Stimulated activated CD8-positive, alpha-beta memory T cell treated with anti-CD3 and anti-CD28 coated beads, Interleukin-2, amount 100 ng/mL, for 48 hours (primary cell): ENCODE measurements at regions not wholly inside any gene's neighbourhood (a gene's known extent, or its start where the extent isn't known, plus 50 kb on each side); places are given as distances from the start of the nearest gene placed in this dataset.
"Not testable (repeated sequence)": the region's sequence is repeated elsewhere in the genome, so short reads cannot be mapped to it uniquely, and the experiment has no call there.

ENCODE experiments used
- DNase-seq, 2 donors: peaks; one replicate each; pipeline ENCODE4 v3.0.0-alpha.2; 2020; ENCODE audit warnings: low read depth in 2 of 2

GRCh38 chr2:175418224-175418835, 236.8 kb upstream of the ATP5MC3 start:
- no peak for DNase-seq

- no peak for DNase-seq
Measured at GRCh38 chr2:175414882-175415487, 233.5 kb upstream of the ATP5MC3 start.

- DNase-seq: no peak
Measured at GRCh38 chr2:175414191-175414881, 232.8 kb upstream of the ATP5MC3 start.

GRCh38 chr2:175410941-175411340, 229.4 kb upstream of the ATP5MC3 start:
- DNase-seq: not testable (repeated sequence)

GRCh38 chr2:175404839-175405238, 223.3 kb upstream of the ATP5MC3 start:
- DNase-seq: no peak

- no peak for DNase-seq
Measured at GRCh38 chr2:175403599-175404221, 222.2 kb upstream of the ATP5MC3 start.

- DNase-seq: no peak
Measured at GRCh38 chr2:175402571-175402970, 221.1 kb upstream of the ATP5MC3 start.

- DNase-seq: no peak
Measured at GRCh38 chr2:175401956-175402469, 220.5 kb upstream of the ATP5MC3 start.

- DNase-seq: no peak
Measured at GRCh38 chr2:175400975-175401374, 219.5 kb upstream of the ATP5MC3 start.

GRCh38 chr2:175399326-175399725, 217.8 kb upstream of the ATP5MC3 start:
- no peak for DNase-seq

- DNase-seq: no peak
Measured at GRCh38 chr2:175398848-175399247, 217.3 kb upstream of the ATP5MC3 start.

GRCh38 chr2:175396696-175397095, 215.2 kb upstream of the ATP5MC3 start:
- DNase-seq: no peak

- DNase-seq: no peak
Measured at GRCh38 chr2:175393851-175394250, 212.3 kb upstream of the ATP5MC3 start.

- DNase-seq: no peak
Measured at GRCh38 chr2:175383286-175383685, 201.8 kb upstream of the ATP5MC3 start.

- no peak for DNase-seq
Measured at GRCh38 chr2:175373729-175374128, 192.2 kb upstream of the ATP5MC3 start.

GRCh38 chr2:175372704-175373701, 191.5 kb upstream of the ATP5MC3 start:
- DNase-seq: no peak

GRCh38 chr2:175371378-175371777, 189.9 kb upstream of the ATP5MC3 start:
- DNase-seq: no peak

GRCh38 chr2:175366815-175367214, 185.3 kb upstream of the ATP5MC3 start:
- peak in 1 of 2 donors; percentile 4 for DNase-seq

GRCh38 chr2:175363699-175364098, 182.2 kb upstream of the ATP5MC3 start:
- DNase-seq: no peak

GRCh38 chr2:175362331-175362730, 180.8 kb upstream of the ATP5MC3 start:
- no peak for DNase-seq

GRCh38 chr2:175359710-175360109, 178.2 kb upstream of the ATP5MC3 start:
- no peak for DNase-seq
